GM21381 (cell line): ENCODE measurements at regions not wholly inside any gene's neighbourhood (a gene's known extent, or its start where the extent isn't known, plus 50 kb on each side); places are given as distances from the start of the nearest gene placed in this dataset.

Source experiments
- ATAC-seq: cut with Tn5 transposase; IDR thresholded peaks from one replicate; pipeline ENCODE4 v1.9.1; 2021; ENCODE audit warnings: mild to moderate bottlenecking, moderate library complexity; ENCODE audit not compliant: unreplicated experiment

DNA sequence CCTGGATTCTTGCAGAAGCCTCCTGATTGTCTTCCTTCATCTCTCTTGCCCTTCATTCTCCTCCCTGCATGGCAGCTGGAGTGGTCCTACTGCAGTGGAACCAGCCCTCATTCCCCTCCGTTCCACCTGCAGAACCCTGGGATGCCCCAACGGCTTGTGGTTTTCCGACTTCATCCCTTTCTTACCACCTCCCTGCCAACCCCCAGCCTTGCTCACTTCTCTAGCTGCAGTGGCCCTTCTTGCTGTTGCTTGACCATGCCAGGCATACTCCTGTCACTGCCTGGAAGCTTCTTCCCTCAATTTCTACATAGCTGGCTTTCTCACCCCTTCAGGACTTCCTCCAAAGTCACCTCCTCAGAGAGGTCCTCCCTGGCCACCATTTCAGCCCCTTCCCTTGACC is 123.3 kb downstream of the BEGAIN start:
- ATAC-seq: no peak

DNA sequence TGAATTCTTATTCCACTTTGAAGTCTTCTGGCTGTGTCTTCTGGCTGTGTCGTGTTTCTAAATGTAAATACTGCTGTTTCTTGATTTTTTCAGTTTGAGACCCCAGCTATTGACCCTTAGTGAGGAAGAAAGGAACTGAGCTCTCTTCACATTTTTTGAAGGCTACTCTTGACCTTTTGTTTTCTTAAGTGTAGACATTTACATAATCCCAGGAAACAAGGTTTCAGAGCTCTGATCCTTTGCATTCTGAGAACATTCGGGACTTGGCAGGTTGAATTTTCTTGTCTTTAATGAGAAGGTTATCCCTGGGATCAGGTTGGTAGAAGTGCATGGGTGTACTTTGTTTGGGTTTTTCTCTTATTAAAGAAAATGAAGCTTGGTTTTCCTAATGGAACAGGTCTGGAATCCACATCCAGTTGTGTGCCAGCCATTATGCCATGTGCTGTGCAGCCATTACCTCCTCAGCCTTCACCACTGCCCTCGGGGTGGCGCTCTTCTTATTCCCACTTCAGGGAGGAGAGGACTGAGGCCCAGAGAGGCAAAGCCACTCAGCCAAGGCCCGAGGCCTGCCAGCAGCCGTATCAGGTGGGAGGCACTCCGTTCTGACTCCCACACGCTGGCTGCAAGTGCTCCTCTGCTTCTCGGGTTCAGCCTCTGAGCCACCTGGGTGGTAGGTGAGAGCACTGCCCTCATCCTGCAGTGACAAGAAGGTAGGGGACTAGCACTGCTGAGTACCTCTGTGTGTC is 120.9 kb downstream of the BEGAIN start:
- no peak for ATAC-seq

DNA sequence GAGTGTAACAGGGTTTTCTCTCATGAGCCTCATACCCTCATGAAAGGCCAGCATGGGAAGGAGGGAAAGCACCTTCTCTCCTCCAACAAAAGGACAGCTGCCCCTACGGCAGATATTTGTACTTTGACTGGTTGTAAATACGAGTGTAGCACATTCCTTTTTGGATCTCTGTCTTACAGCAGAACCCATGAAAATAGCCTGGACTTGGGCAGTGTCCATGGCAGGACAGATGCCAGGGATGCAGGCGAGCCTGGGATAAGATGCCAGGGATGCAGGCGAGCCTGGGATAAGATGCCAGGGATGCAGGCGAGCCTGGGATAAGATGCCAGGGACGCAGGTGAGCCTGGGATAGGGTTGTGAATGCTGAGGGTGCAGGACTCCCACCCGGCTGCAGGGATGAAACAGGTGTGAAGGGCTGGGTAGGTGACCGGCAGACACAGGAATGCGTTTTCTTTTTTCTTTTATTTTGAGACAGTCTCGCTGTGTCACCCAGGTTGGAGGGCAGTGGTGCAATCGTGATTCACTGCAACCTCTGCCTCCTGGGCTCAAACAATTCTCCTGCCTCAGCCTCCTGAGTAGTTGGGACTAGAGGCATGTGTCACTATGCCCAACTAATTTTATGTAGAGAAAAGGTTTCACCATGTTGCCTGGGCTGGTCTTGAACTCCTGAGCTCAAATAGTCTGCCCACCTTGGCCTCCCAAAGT is 120.0 kb downstream of the BEGAIN start:
- ATAC-seq: no peak

DNA sequence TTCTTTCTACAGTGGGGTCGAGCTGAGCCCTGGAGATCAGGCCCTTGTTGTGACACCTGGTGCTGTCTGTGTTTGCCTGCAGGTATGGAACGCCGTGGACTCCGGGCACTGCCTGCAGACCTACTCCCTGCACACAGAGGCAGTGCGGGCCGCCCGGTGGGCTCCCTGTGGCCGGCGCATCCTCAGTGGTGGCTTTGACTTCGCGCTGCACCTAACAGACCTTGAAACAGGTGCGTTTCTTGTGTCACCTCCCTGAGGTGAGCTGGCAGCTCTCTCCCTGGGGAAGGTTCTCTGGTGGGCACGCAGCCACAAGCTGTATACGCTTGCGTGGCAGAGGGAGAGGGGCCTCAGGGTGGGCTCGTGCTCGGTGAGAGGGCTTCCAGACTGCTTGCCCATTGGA is 119.3 kb downstream of the BEGAIN start:
- no peak for ATAC-seq

DNA sequence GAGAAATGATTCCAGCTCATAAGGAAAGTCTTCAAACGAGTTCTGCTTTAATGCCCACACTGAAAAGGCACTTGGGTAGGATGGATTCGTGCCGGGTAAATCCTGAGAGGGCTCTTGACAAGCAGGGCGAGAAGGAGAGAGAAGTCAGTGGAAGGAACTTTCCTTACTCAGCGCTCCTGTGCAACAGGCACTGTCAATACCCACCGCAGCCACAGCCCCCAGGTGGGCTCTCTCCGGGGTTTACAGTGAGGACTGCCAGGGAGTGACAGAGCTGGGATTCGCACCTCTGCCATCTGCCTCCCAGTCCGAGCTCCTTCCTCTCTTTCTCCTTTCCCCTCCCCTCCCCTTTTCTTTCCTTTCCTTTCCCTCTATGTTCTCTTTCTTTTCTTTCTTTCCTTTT is 118.7 kb downstream of the BEGAIN start:
- ATAC-seq: no peak

DNA sequence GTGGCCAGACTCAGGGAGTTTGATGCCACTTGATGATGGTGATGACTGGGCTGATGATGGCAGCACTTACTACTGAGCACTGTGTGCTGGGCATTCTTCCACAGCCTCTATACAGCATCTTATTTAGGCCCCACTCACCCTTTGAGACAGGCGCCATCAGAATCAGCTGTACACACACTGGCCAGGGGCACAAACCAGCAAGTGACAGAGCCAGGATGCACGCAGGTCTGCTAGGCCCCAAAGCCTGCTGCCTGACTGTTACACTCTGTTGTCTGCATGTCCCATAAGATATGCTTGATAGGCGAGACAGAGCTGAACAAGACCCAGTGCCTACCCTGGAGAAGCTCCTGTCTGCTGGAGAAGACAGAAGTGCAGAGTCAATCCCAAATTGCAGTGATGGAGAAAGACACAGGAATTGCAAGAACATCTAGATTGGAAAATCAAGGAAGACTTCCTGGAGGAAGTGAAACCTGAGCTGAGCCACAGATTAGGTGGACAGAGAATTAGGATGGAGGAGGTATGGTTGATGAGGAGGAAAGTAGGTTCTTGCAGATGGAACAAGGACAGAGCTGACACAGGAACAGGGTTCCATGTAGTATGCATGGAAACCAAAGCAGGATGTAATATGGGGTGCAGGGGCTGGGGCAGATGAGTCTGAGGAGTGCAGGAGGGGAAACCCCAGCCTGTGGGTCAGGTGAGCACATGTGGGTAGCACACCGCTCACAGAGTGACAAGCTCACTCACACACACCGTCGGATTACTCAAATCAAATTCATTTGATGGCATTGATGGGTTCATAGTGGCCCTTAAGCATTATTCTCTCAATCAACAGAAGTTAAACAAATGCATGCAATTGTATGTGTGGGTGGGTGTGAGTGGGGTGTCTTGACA is 117.3 kb downstream of the BEGAIN start:
- ATAC-seq: no peak

DNA sequence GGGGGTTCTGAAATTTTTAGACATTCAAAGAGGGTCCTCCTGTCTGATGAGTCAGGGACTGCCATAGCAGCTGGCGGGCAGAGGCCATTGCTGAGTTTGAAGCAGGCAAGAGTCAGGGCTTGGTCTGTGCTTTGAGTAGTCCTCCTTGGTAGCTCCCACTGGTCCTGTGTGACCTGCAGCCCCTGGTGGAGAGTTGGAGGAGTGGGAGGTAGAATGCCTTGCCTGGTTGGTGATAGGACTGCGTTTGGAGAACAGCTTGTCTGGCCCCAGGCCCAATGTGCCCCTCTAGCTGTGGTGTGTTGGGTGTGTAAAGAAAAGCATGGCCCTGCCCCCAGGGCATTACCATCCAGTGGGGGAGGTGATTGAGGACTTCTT is 116.7 kb downstream of the BEGAIN start:
- ATAC-seq: no peak

DNA sequence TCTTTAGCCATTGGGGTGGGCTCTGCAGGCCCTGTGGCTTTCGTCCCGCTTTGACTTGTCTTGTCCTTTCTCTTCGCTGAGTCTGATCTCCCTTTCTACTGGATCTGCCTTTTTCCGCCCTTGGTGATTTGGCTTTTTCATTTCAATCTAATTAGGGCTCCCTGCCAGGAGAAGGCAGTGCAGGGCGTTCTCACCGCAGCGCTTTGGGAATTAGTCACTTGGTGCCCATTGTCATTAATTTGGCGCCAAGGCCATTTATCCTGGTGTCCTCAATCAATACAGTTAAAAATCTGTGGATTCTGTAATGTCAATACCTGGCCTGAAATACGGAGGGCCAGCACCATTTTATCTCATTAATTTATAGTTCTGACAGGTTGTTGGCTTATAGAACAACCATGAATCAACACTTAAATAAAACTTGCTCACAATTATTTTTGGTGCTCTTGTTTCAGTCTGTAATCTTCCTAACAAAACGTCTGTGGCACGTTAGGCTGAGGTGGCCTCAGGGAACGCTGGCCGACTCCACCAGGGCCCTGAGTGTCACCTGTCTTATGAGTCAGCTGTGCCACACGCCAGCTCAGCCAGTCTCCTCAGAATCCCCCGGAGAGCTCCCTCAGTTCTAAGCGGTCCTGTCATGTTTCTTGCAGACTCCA is 115.7 kb downstream of the BEGAIN start:
- ATAC-seq: no peak

DNA sequence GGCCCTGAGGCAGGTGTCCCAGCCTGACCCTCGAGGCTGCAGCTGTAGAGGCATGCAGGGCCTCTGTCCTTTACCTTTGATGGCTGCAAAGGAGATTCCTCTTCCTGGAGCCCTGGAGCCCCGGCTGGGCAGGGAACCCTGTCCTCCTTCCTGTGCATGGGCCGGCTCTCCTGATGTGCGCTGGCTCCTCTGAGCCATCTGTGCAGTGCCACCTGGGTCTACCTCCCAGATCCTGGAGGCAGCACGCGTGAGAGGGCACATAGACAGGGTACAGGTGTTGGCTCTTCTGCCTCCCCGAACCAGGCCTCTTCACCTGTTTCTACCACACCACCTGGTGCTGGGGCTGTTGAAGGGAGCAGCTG is 115.1 kb downstream of the BEGAIN start:
- no peak for ATAC-seq

DNA sequence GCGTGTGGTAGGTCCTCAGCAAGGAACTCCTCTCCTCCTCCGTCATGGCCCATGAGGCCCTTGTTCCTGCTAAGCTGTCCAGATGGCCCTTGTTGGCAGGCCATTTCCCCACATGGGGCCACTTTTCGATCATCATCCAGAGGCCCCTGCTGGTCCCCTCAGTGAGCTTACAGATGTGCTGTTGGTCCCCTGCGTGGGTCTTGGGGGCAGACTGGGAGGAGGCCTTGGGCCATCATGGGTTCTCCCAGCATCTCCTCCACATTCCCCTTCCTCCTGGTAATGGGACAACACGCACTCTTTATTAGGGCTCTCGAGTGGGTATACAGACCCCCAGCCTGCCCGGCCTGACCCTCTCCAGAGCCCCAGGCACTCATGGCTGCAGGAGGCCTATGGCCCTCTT is 114.7 kb downstream of the BEGAIN start:
- no peak for ATAC-seq

DNA sequence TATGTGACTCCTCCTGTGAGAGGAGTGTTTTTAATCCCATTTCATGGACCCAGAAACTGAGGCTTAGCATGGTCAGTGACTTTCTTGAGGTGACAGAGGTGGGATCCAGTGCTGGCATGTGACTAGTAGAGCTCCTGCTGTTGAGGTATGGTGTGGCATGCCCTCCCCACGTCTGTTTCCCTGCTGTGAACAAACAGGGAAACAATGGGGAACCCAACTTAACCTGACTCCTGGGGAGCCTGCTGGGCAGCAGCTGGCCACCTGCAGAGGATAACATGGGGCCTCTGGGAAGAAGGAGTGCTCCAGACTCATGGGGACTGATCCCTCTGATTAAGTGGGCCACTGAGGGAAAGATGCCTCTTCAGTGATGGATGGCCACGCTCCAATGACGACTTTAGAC is 114.0 kb downstream of the BEGAIN start:
- ATAC-seq: no peak

DNA sequence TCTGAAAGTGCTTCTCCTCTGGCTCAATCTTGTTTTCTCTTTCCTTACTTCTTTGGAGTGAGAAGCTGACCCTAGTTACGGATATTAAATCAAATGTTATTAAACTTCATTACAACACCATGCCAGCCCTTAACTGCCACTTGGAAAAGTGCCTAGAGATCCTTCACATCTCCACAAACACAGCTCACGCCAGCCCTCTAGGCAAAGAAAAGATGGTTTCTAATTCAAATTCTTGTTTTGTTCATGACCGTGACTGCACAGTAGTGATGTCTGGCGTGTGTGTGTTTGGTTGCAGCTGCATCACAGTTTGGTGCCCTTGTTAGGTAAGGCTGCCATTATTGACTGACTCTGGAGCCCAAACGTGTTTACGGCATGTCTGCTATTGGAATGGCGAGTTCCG is 113.0 kb downstream of the BEGAIN start:
- no peak for ATAC-seq

DNA sequence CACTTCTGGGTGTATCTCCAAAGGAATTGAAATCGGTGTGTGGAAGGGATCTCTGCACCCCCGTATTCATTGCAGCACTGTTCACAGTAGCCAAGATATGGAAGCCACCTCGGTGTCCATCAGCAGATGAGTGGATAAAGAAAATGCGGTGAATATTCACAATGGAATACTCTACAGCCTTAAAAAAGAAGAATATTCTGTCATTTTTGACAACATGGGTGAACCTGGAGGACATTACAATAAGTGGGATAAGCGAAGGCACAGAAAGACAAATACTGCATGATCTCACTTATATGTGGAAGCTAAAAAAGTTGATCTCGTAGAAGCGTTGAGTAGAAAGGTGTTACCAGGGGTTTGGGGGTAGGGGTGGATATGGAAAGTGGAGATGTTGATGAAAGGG is 111.9 kb downstream of the BEGAIN start:
- no peak for ATAC-seq

DNA sequence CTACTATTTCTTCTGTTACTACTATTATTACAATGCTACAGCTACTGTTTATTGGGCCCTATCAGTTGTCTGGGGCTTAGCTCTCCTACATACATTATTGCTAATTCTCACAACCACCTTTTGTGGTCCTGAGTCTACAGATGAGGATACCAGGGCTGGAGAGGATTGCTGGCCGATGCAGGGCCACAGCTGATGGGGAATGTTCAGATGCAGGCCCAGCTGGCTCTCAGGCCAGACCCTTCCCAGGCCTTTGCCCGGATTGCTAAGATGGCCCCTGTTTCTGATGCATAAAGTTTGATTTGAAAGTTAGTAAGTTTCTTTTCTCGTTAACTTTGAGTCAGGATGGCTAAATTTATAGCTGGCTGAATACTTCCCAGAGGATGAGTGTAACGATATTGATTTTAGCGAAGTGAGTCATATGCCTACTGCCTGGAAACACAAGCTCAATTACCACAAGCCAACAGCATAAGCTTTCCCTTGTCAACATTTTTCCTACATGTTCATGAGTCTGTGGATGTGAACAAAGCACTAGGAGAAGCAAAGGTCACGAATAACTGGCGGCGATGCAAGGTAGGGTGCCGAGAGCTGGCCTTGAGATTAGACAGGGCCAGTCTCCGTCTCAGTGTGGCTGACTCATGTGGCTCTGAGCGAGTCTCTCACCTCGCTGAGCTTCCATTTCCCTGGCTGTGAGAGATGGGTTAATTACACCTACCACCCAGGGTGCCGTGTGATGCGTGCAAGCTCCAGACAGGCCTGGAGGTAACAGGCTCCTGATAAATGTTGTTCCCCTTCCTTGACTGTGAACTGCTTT is 111.0 kb downstream of the BEGAIN start:
- ATAC-seq: no peak

DNA sequence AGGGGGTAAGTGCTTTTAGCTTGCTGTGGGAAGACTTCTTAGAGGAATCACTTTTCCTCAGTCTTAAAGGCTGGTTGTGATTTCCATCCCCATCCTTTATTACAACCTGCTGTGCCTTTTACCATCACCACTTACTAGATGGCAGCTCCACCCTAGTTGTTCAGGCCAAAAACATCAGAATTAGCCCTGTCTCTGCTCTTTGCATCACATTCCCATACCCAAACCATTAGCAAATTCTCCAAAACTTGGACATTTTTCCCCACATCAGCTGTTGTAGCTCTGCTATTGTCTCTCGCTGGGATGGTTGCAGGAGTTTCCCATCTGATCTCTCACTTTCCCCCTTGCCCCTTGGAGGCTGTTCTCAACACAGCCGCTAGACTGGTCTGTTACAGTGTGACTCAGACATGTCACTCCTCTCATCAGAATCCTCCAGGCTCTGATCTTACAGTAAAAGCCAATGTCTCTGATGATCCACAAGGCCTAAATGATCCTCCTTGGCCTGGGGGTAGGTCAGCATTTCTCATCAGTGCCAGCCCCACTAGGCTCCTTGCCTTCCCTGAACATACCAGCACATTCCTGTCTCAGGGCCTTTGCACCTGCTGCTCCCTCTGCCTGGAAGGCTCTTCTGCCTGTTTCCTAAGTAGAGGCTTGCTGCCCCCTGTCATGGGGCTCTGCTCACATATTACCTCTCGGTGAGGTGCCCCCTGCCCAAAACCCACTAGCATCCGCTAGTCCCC is 102.5 kb downstream of the BEGAIN start:
- ATAC-seq: no peak

DNA sequence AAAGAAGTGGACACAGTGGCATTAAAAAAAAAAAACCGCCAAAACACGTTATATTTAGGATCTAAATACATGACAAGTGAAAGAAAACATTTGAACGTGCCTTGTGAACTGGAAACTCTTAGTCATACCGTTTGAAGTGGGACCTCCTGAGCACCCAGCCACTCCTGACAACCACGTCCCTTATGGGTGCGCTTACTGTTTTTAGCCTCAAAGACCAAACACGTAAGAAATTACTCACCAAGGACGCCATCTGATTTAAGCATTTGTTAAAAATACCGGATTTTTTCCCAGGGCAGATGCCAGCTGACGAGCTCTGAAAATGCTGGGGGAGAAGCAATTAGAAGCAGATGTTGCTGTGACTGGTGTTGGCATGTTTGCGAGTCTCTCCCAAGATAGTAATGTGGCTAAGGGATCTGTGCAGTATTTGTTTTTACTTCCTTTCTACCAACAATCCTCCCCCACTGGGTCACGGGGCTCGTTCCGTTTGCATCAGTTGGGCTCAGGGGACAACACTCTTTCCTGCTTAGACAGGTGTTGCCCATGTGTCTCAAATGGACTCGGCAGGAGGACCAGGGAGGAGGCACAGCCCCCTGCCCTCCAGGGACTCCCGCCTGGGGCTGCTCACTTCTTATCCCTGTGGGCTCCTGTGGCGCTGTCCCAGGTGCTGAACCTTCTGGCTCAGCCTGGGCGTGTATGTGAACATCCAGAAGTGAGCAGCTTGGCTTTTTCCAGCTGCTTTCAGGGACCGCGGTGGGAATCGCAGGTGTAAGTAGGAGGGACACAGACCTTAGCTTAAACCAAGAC is 101.0 kb downstream of the BEGAIN start:
- ATAC-seq: peak; percentile 55
